Endothelial cell of umbilical vein (primary cell): ENCODE measurements at regions not wholly inside any gene's neighbourhood (a gene's known extent, or its start where the extent isn't known, plus 50 kb on each side); places are given as distances from the start of the nearest gene placed in this dataset.
A peak's percentile ranks its signal among the peaks of the same experiment; 100 is the strongest.

Experiments
- BruUV-seq: library from RNA; stranded (reverse); fragments of 400-500 nt; replicated peaks from 2 replicates; lab custom pipeline; 2021; lab: Mats Ljungman, UMichigan
- CTCF ChIA-PET: fragments of 300-600, 350-600 bp; sonication (Branson Sonifier 250); formaldehyde crosslinking; loops from one replicate; lab custom pipeline; 2021; ENCODE audit warnings: antibody characterized with exemption, inconsistent platforms; lab: Charles Lee
- POLR2A ChIA-PET: fragments of 300-600, 350-600 bp; sonication (Branson Sonifier 250); formaldehyde crosslinking; loops from one replicate; lab custom pipeline; 2021; ENCODE audit warnings: antibody characterized with exemption, inconsistent platforms; lab: Charles Lee
- DNase-seq: peaks from one replicate; pipeline ENCODE4 v3.0.0-alpha.2; 2011; ENCODE audit warnings: low read depth, low spot score
- FAIRE-seq: peaks from 2 replicates; lab custom pipeline; 2011; peaks lifted over from hg19 to GRCh38; lab: Jason Lieb, UNC
- H2AFZ ChIP-seq: 2 replicates; pipeline ENCODE4 v1.6.0; 2012; ENCODE audit warnings: low read depth, low read length, control low read depth, inconsistent platforms
- H3K27ac ChIP-seq: 2 replicates; pipeline ENCODE4 v1.5.1; 2011; ENCODE audit warnings: low read depth, mild to moderate bottlenecking, control low read depth, low read length, moderate library complexity; ENCODE audit not compliant: insufficient read depth
- H3K27me3 ChIP-seq, 2 experiments: 2 replicates each; pipeline versions ENCODE4 v1.6.0 to v1.6.1; 2011; ENCODE audit warnings: low read length in 2 of 2, mixed read lengths in 1 of 2; ENCODE audit not compliant: control insufficient read depth in 2 of 2, insufficient read depth in 2 of 2
- H3K36me3 ChIP-seq, 2 experiments: 2 replicates in 1 of 2; 3 replicates in 1 of 2; pipeline ENCODE4 v1.5.1; 2011; ENCODE audit warnings: low read length in 2 of 2, mild to moderate bottlenecking in 1 of 2, moderate library complexity in 1 of 2; ENCODE audit not compliant: control insufficient read depth in 2 of 2, insufficient read depth in 2 of 2; ENCODE audit errors: extremely low read depth in 1 of 2
- H3K4me1 ChIP-seq: 3 replicates; pipeline ENCODE4 v1.5.1; 2011; ENCODE audit warnings: mild to moderate bottlenecking, low read length; ENCODE audit not compliant: control insufficient read depth, insufficient read depth; ENCODE audit errors: extremely low read depth
- H3K4me2 ChIP-seq: 2 replicates; pipeline ENCODE4 v1.6.1; 2011; ENCODE audit warnings: low read length, control low read depth, mixed read lengths; ENCODE audit not compliant: insufficient read depth
- H3K4me3 ChIP-seq, 3 experiments: fragments of 200-600 bp in 1 of 3; sonication (generic), shearing (Covaris generic) in 1 of 3; replicated peaks in 1 of 3; 2 replicates each; pipeline ENCODE4 v1.5.1; 2011 to 2016; ENCODE audit warnings: control low read depth in 3 of 3, low read length in 3 of 3, mild to moderate bottlenecking in 2 of 3, inconsistent platforms in 1 of 3, low read depth in 1 of 3, moderate library complexity in 1 of 3; ENCODE audit not compliant: insufficient read depth in 1 of 3
- H3K79me2 ChIP-seq: 2 replicates; pipeline ENCODE4 v1.6.0; 2012; ENCODE audit warnings: low read length, inconsistent platforms; ENCODE audit not compliant: control insufficient read depth, insufficient read depth
- H3K9ac ChIP-seq: replicated peaks from 2 replicates; pipeline ENCODE3; 2011; ENCODE audit warnings: low read length, control low read depth; ENCODE audit not compliant: insufficient read depth; ENCODE audit errors: extremely low read depth
- H3K9me1 ChIP-seq: replicated peaks from 3 replicates; pipeline ENCODE4 v1.6.0; 2011; ENCODE audit warnings: mild to moderate bottlenecking, low read length; ENCODE audit not compliant: control insufficient read depth, insufficient read depth; ENCODE audit errors: extremely low read depth
- H3K9me3 ChIP-seq: replicated peaks from 2 replicates; pipeline ENCODE4 v1.5.1; 2012; ENCODE audit warnings: low read length, inconsistent platforms; ENCODE audit not compliant: control insufficient read depth, insufficient read depth
- H4K20me1 ChIP-seq: replicated peaks from 2 replicates; pipeline ENCODE3; 2011; ENCODE audit warnings: mild to moderate bottlenecking, low read length; ENCODE audit not compliant: control insufficient read depth, insufficient read depth; ENCODE audit errors: extremely low read depth
- EZH2 ChIP-seq: IDR thresholded peaks from 2 replicates; pipeline ENCODE4 v1.6.1; 2012; ENCODE audit warnings: borderline replicate concordance, low read depth, mild to moderate bottlenecking, moderate library complexity, low read length, inconsistent platforms; ENCODE audit not compliant: severe bottlenecking
- FOS ChIP-seq: IDR thresholded peaks from 2 replicates; pipeline ENCODE4 v1.6.1; 2011; ENCODE audit warnings: mild to moderate bottlenecking, low read length, moderate library complexity, borderline replicate concordance; ENCODE audit not compliant: insufficient read depth
- GATA2 ChIP-seq: IDR thresholded peaks from 2 replicates; pipeline ENCODE4 v1.7.0; 2011; ENCODE audit warnings: low read depth, mild to moderate bottlenecking, moderate library complexity, mixed read lengths, low read length; ENCODE audit not compliant: insufficient read length, insufficient read depth
- JUN ChIP-seq: IDR thresholded peaks from 2 replicates; pipeline ENCODE4 v1.6.1; 2011; ENCODE audit warnings: borderline replicate concordance, low read depth; ENCODE audit not compliant: insufficient read length, insufficient read depth
- MYC ChIP-seq: IDR thresholded peaks from one replicate; pipeline ENCODE4 v1.6.1; 2011; ENCODE audit warnings: mild to moderate bottlenecking, low read depth, low read length
- POLR2A ChIP-seq: IDR thresholded peaks from 2 replicates; pipeline ENCODE4 v1.6.1; 2012; ENCODE audit warnings: low read depth, mild to moderate bottlenecking, control low read depth, low read length
- POLR2AphosphoS5 ChIP-seq: IDR thresholded peaks from 2 replicates; pipeline ENCODE4 v1.6.1; 2012; ENCODE audit warnings: low read depth, mild to moderate bottlenecking, control low read depth, low read length, moderate library complexity; ENCODE audit not compliant: insufficient read depth
- dilution Hi-C: fragments of 300-500 bp; cut with MboI; formaldehyde crosslinking; loops from one replicate; pipeline ENCODE4 v1.15.0; 2019; ENCODE audit warnings: low sequenced_read_pairs; ENCODE audit not compliant: extremely low pct_ligation_motif_present
- intact Hi-C: fragments of 100-400 bp; cut with micrococcal nuclease; formaldehyde crosslinking; loops from one replicate; pipeline ENCODE4 v1.10.0; 2022
- TF ChIP-seq, protein P1 (sequence below): IDR thresholded peaks from 2 replicates; pipeline ENCODE4 v1.6.1; 2011; ENCODE audit not compliant: insufficient read depth, insufficient read length
- TF ChIP-seq, protein P2 (sequence below), 2 donors: IDR thresholded peaks; 1 replicate in 1 of 2; 2 replicates in 1 of 2; pipeline ENCODE4 v1.5.1; 2011; ENCODE audit warnings: low read length in 2 of 2, mild to moderate bottlenecking in 2 of 2, moderate library complexity in 2 of 2, control low read depth in 1 of 2, inconsistent platforms in 1 of 2, low read depth in 1 of 2; ENCODE audit not compliant: insufficient read depth in 1 of 2; ENCODE audit errors: extremely low read depth in 1 of 2

DNA sequence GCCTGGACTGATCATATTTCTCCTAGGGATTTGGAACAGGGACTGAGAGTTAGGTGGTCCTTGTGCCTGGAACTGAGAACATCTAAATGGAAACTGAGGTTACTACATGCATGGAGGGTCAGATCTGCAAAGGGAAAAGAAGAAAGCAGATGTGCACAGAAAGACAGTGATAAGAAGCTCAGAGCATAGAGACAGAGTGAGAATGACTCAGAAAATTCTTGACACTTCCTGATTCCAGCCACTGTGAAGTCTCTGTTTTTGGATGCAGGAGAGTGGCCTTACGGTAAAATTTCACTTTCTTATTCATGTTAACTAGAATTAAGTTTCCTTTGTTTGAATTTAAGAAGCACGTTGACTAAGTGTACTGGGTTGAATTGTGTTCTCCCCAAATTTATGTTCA is 241.7 kb downstream of the TMEM26 start:
- BruUV-seq, result no TSS peak

More for the DNA sequence above, 241.7 kb downstream of the TMEM26 start:
- no peaks in the 10 kb centered on the region for H3K27me3 ChIP-seq
- H3K4me2 ChIP-seq, result no peak overlapping the region
- no peaks in the 10 kb centered on the region for H3K9me1 ChIP-seq
- TF ChIP-seq, protein P1, sequence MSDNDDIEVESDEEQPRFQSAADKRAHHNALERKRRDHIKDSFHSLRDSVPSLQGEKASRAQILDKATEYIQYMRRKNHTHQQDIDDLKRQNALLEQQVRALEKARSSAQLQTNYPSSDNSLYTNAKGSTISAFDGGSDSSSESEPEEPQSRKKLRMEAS, result no peak
- TF ChIP-seq GATA2 (no peak), FOS (no peak), POLR2A (no peak), MYC (no peak), EZH2 (no peak), JUN (no peak), POLR2AphosphoS5 (no peak)
- TF ChIP-seq, protein P2, sequence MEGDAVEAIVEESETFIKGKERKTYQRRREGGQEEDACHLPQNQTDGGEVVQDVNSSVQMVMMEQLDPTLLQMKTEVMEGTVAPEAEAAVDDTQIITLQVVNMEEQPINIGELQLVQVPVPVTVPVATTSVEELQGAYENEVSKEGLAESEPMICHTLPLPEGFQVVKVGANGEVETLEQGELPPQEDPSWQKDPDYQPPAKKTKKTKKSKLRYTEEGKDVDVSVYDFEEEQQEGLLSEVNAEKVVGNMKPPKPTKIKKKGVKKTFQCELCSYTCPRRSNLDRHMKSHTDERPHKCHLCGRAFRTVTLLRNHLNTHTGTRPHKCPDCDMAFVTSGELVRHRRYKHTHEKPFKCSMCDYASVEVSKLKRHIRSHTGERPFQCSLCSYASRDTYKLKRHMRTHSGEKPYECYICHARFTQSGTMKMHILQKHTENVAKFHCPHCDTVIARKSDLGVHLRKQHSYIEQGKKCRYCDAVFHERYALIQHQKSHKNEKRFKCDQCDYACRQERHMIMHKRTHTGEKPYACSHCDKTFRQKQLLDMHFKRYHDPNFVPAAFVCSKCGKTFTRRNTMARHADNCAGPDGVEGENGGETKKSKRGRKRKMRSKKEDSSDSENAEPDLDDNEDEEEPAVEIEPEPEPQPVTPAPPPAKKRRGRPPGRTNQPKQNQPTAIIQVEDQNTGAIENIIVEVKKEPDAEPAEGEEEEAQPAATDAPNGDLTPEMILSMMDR (IDR thresholded peaks at IDR 0.05; ENCODE audit: extremely low read depth in 1 of 2, insufficient read depth in 1 of 2, low read depth in 1 of 2, low read length in 2 of 2), result no peak
- H3K9me3 ChIP-seq, result no peaks in the 10 kb centered on the region
- intact Hi-C loops, result no loop called here
- DNase-seq (no peak), FAIRE-seq (peak; percentile 43)
- H3K4me3 ChIP-seq, result no peak overlapping the region
- no peaks in the 10 kb centered on the region for H3K79me2 ChIP-seq
- no peak overlapping the region for H2AFZ ChIP-seq
- H4K20me1 ChIP-seq, result no peaks in the 10 kb centered on the region
- H3K36me3 ChIP-seq, result no peaks in the 10 kb centered on the region
- no peaks in the 10 kb centered on the region for H3K4me1 ChIP-seq
- CTCF ChIA-PET, result no interaction called here
- POLR2A ChIA-PET, result no interaction called here
- dilution Hi-C loops, result no loop called here
- no peak overlapping the region for H3K27ac ChIP-seq
- H3K9ac ChIP-seq, result no peak overlapping the region
